Ascending aorta (tissue), 2 donors: ENCODE measurements at regions not wholly inside any gene's neighbourhood (a gene's known extent, or its start where the extent isn't known, plus 50 kb on each side); places are given as distances from the start of the nearest gene placed in this dataset.
A peak's percentile ranks its signal among the peaks of the same experiment; 100 is the strongest.

Experiments
- DNase-seq, 2 donors: peaks; one replicate each; pipeline ENCODE4 v3.0.0-alpha.2; 2019; ENCODE audit warnings: low spot score in 2 of 2
- H3K27ac ChIP-seq, 2 donors: fragments of 200-600 bp; sonication (generic); one replicate each; pipeline ENCODE4 v1.5.1; 2016 to 2017; ENCODE audit warnings: mild to moderate bottlenecking in 1 of 2
- H3K27me3 ChIP-seq: fragments of 200-600 bp; sonication (generic); one replicate; pipeline ENCODE4 v1.5.1; 2017
- H3K36me3 ChIP-seq, 2 donors: fragments of 200-600 bp; sonication (generic); one replicate each; pipeline ENCODE4 v1.5.1; 2016
- H3K4me1 ChIP-seq, 2 donors: fragments of 200-600 bp; sonication (generic); one replicate each; pipeline ENCODE4 v1.5.1; 2016 to 2017; ENCODE audit warnings: mild to moderate bottlenecking in 1 of 2
- H3K4me3 ChIP-seq, 2 donors: fragments of 200-600 bp; sonication (generic); one replicate each; pipeline ENCODE4 v1.5.1; 2016 to 2017; ENCODE audit warnings: mild to moderate bottlenecking in 1 of 2
- H3K9me3 ChIP-seq, 2 donors: fragments of 200-600 bp; sonication (generic); one replicate each; pipeline ENCODE4 v1.5.1; 2016
- intact Hi-C: fragments of 100-400 bp; cut with DNase I; formaldehyde crosslinking; loops from one replicate; pipeline ENCODE4 v1.15.1; 2023
- TF ChIP-seq, protein P1 (sequence below), 3 experiments: fragments of 200-600 bp in 2 of 3; fragments of 450-650 bp in 1 of 3; sonication (generic) in 2 of 3; IDR thresholded peaks; one replicate each; pipeline ENCODE4 v1.5.1; 2016 to 2019; ENCODE audit warnings: antibody characterized with exemption in 3 of 3, mild to moderate bottlenecking in 1 of 3, moderate library complexity in 1 of 3

DNA sequence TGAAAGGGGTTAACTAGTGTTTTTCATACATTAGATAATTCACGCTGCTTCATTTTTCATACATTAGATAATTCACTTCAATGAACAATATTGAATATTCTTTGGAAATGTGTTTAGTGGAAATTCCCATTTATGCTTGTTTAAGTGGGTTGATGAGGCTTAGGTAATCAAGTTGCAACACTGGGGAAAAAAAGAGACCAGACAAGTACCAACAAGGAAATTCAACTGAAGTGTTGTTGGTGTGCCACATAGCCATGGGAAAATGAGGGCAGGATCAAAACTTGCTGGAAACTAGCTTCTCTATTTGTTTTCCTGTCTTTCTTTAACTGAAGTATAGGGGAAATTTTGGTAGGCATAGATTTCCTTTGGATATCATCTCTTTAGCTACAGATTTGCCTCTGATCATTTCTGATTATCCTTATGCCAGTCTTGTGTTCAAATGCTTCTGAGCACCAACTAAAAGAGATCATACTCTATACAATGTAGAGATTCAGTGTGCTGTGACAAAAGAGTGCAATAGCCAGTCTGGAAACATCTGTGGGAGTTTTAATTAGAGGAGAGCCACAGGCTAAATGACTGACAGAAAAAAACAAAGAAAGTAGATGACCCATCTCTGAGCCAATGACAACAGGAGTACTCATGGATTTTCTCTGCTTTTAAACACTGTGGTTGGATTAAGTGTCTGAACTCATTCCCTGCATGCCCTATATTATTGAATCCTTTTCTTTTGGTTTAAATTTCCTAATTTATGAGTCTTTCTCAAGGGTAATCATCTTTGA lies 67.6 kb upstream of the CTSC start:
- H3K36me3 ChIP-seq = no peaks in the 10 kb centered on the region
- no peak overlapping the region for H3K4me3 ChIP-seq
- H3K27me3 ChIP-seq = no peaks in the 10 kb centered on the region
- no peak for DNase-seq
- H3K9me3 ChIP-seq = no peaks in the 10 kb centered on the region
- intact Hi-C loops = no loop called here
- H3K27ac ChIP-seq = no peak overlapping the region
- TF ChIP-seq, protein P1, sequence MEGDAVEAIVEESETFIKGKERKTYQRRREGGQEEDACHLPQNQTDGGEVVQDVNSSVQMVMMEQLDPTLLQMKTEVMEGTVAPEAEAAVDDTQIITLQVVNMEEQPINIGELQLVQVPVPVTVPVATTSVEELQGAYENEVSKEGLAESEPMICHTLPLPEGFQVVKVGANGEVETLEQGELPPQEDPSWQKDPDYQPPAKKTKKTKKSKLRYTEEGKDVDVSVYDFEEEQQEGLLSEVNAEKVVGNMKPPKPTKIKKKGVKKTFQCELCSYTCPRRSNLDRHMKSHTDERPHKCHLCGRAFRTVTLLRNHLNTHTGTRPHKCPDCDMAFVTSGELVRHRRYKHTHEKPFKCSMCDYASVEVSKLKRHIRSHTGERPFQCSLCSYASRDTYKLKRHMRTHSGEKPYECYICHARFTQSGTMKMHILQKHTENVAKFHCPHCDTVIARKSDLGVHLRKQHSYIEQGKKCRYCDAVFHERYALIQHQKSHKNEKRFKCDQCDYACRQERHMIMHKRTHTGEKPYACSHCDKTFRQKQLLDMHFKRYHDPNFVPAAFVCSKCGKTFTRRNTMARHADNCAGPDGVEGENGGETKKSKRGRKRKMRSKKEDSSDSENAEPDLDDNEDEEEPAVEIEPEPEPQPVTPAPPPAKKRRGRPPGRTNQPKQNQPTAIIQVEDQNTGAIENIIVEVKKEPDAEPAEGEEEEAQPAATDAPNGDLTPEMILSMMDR (IDR thresholded peaks at IDR 0.05) = no peak
- peaks cover 0 to 5% of the 10 kb centered on the region in 2 donors for H3K4me1 ChIP-seq

- DNase-seq = no peak
- TF ChIP-seq, protein P1 (IDR thresholded peaks at IDR 0.05) = no peak
- intact Hi-C loops = no loop called here
- no peaks in the 10 kb centered on the region for H3K27me3 ChIP-seq
- H3K9me3 ChIP-seq = no peaks in the 10 kb centered on the region
- H3K27ac ChIP-seq = no peak overlapping the region
- H3K4me3 ChIP-seq = no peak overlapping the region
- peaks cover 0 to 5% of the 10 kb centered on the region in 2 donors for H3K4me1 ChIP-seq
- H3K36me3 ChIP-seq = no peaks in the 10 kb centered on the region
These were observed 66.9 kb upstream of the CTSC start for GRCh38 chr11:88404391-88404790.

DNA sequence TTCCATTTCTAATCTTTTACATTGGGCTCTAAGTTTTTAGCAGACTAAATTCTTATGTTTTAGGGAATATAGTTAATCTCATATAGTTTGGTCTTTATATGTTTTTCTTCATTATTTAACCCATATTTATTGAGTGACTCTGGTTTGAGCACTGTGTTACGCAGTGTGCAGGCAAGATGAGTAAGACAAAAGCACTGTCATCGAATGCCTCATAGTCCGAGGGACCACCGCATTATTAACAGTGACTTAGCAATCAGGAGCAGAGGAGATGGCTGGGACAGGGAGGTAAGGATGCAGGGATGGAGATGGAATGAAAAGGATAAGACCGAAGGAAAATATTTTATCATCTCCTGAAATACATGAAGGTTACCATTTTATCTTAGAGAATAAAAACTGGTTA lies 65.2 kb upstream of the CTSC start:
- Histone ChIP-seq H3K4me1 (peaks cover 0 to 5% of the 10 kb centered on the region in 2 donors), H3K9me3 (no peaks in the 10 kb centered on the region), H3K27ac (peak overlapping the region; percentile 8 to 51), H3K36me3 (no peaks in the 10 kb centered on the region), H3K27me3 (no peaks in the 10 kb centered on the region), H3K4me3 (no peak overlapping the region)
- intact Hi-C loops = no loop called here
- TF ChIP-seq, protein P1 (IDR thresholded peaks at IDR 0.05) = no peak
- no peak for DNase-seq

DNA sequence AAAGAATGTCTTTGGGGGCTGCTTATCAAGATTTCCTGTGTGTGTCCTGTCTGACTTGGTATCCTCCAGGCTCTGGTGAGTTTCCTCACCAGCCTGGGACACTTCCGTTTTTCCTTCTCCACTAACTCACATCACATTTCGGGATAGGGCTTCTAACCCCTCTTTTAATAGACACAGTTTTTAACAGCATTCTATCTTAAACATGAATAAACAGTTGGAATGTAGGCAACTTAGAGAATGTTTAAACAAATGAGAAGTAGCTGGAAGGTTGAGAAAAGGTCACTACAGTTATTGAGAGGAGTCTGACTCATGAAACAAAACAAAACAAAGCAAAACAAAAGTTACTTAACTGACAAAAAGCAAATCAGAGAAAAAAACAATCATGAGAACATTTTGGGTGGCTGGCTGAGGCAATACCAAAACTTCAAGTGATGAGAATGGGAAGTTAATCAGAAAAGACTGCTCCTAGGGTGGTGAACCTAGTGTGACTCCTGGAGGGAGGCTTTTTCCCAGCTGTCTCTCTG lies 64.7 kb upstream of the CTSC start:
- H3K27me3 ChIP-seq = no peaks in the 10 kb centered on the region
- peaks cover 0 to 5% of the 10 kb centered on the region in 2 donors for H3K4me1 ChIP-seq
- peak overlapping the region; percentile 8 to 51 for H3K27ac ChIP-seq
- TF ChIP-seq, protein P1 (IDR thresholded peaks at IDR 0.05) = no peak
- no peaks in the 10 kb centered on the region for H3K36me3 ChIP-seq
- H3K4me3 ChIP-seq = no peak overlapping the region
- intact Hi-C loops = no loop called here
- DNase-seq = no peak
- H3K9me3 ChIP-seq = no peaks in the 10 kb centered on the region

DNA sequence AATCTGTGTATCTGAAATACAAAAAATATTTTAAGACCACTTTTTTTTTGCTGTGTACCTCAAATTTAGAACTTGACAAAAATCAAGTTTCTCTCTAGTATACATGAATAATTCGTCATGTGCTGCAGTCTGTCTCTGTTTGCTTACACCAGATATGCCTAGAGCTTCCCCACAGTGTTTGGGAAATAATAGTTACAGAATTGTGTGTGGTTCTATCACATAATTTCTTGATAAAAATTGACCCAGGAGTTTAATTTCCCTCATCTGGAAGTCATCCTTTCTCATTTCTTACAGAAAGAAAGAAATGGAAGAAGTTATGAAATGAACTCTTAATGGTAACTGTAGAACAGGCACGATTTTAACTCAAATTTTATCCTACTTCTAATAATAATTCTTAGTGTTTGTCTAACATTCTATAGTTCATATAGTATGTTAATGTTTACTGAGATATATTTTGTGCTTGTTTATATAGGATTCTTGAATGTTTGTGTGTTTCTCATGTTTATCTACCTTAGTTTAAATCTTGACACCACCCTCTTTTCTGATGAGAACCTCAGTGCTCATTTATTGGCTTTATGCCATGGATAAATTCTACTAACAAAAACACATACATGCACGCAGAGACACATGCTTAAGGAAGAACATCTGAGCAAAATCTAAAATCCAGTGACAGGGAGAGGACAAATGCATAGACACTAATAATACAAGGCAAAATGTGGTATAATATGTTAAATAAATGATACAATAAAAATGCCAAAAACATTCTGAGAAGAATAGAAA lies 61.4 kb upstream of the CTSC start:
- TF ChIP-seq, protein P1 (IDR thresholded peaks at IDR 0.05) = no peak
- Histone ChIP-seq H3K4me1 (peaks cover 0 to 5% of the 10 kb centered on the region in 2 donors), H3K27me3 (no peaks in the 10 kb centered on the region), H3K4me3 (no peak overlapping the region), H3K27ac (no peak overlapping the region), H3K36me3 (no peaks in the 10 kb centered on the region), H3K9me3 (no peaks in the 10 kb centered on the region)
- intact Hi-C loops = no loop called here
- DNase-seq = no peak
